ENCODE measurements at regions not wholly inside any gene's neighbourhood (a gene's known extent, or its start where the extent isn't known, plus 50 kb on each side); places are given as distances from the start of the nearest gene placed in this dataset.

- H3K36me3 ChIP-seq (ENCODE audit: control insufficient read depth, insufficient read depth, low read length): no peaks in the 10 kb centered on the region
- no peak overlapping the region for H3K4me3 ChIP-seq (ENCODE audit: low read depth, low read length)
- no peaks in the 10 kb centered on the region for H3K27me3 ChIP-seq (ENCODE audit: control insufficient read depth, insufficient read depth, low read length)
- FAIRE-seq: no peak
- no peak for DNase-seq (ENCODE audit: low read depth)
- TF ChIP-seq CTCF (IDR thresholded peaks at IDR 0.05; ENCODE audit: insufficient read depth, low read length, severe bottlenecking): no peak
Observed at GRCh38 chr4:162349395-162349794, 185.6 kb upstream of the FSTL5 start.

- DNase-seq (ENCODE audit: low read depth) (no peak), FAIRE-seq (no peak)
- no peaks in the 10 kb centered on the region for H3K27me3 ChIP-seq (ENCODE audit: control insufficient read depth, insufficient read depth, low read length)
- TF ChIP-seq CTCF (IDR thresholded peaks at IDR 0.05; ENCODE audit: insufficient read depth, low read length, severe bottlenecking): no peak
- no peaks in the 10 kb centered on the region for H3K36me3 ChIP-seq (ENCODE audit: control insufficient read depth, insufficient read depth, low read length)
- no peak overlapping the region for H3K4me3 ChIP-seq (ENCODE audit: low read depth, low read length)
Observed at GRCh38 chr4:162347842-162348213, 184.0 kb upstream of the FSTL5 start.

GRCh38 chr4:162347156-162347841 lies 183.5 kb upstream of the FSTL5 start:
- TF ChIP-seq CTCF (IDR thresholded peaks at IDR 0.05; ENCODE audit: insufficient read depth, low read length, severe bottlenecking): no peak
- Histone ChIP-seq H3K36me3 (ENCODE audit: control insufficient read depth, insufficient read depth, low read length) (no peaks in the 10 kb centered on the region), H3K27me3 (ENCODE audit: control insufficient read depth, insufficient read depth, low read length) (no peaks in the 10 kb centered on the region), H3K4me3 (ENCODE audit: low read depth, low read length) (no peak overlapping the region)
- FAIRE-seq: no peak
- DNase-seq (ENCODE audit: low read depth): no peak

- no peaks in the 10 kb centered on the region for H3K36me3 ChIP-seq (ENCODE audit: control insufficient read depth, insufficient read depth, low read length)
- no peaks in the 10 kb centered on the region for H3K27me3 ChIP-seq (ENCODE audit: control insufficient read depth, insufficient read depth, low read length)
- DNase-seq (ENCODE audit: low read depth) (no peak), FAIRE-seq (no peak)
- TF ChIP-seq CTCF (IDR thresholded peaks at IDR 0.05; ENCODE audit: insufficient read depth, low read length, severe bottlenecking): no peak
- H3K4me3 ChIP-seq (ENCODE audit: low read depth, low read length): no peak overlapping the region
Observed at GRCh38 chr4:162343967-162344366, 180.2 kb upstream of the FSTL5 start.

GRCh38 chr4:162341533-162341932 lies 177.7 kb upstream of the FSTL5 start:
- Histone ChIP-seq H3K27me3 (ENCODE audit: control insufficient read depth, insufficient read depth, low read length) (no peaks in the 10 kb centered on the region), H3K36me3 (ENCODE audit: control insufficient read depth, insufficient read depth, low read length) (no peaks in the 10 kb centered on the region), H3K4me3 (ENCODE audit: low read depth, low read length) (no peak overlapping the region)
- no peak for FAIRE-seq
- TF ChIP-seq CTCF (IDR thresholded peaks at IDR 0.05; ENCODE audit: insufficient read depth, low read length, severe bottlenecking): no peak
- DNase-seq (ENCODE audit: low read depth): no peak

- no peak overlapping the region for H3K4me3 ChIP-seq (ENCODE audit: low read depth, low read length)
- H3K36me3 ChIP-seq (ENCODE audit: control insufficient read depth, insufficient read depth, low read length): no peaks in the 10 kb centered on the region
- TF ChIP-seq CTCF (IDR thresholded peaks at IDR 0.05; ENCODE audit: insufficient read depth, low read length, severe bottlenecking): no peak
- DNase-seq (ENCODE audit: low read depth) (no peak), FAIRE-seq (no peak)
- H3K27me3 ChIP-seq (ENCODE audit: control insufficient read depth, insufficient read depth, low read length): no peaks in the 10 kb centered on the region
Observed at GRCh38 chr4:162323919-162324318, 160.1 kb upstream of the FSTL5 start.

Data from bronchial epithelial cell (primary cell).